Colonic mucosa (tissue), 4 donors: ENCODE measurements at regions not wholly inside any gene's neighbourhood (a gene's known extent, or its start where the extent isn't known, plus 50 kb on each side); places are given as distances from the start of the nearest gene placed in this dataset.

Experiments used
- DNase-seq: peaks from one replicate; pipeline ENCODE4 v3.0.0-alpha.2; 2020
- H3K27ac ChIP-seq: fragments of 200-600 bp; one replicate; pipeline ENCODE4 v1.8.0; 2021
- H3K27me3 ChIP-seq: fragments of 200-600 bp; one replicate; pipeline ENCODE4 v1.8.0; 2021
- H3K36me3 ChIP-seq: fragments of 200-600 bp; one replicate; pipeline ENCODE4 v1.8.0; 2021
- H3K4me1 ChIP-seq: fragments of 200-600 bp; one replicate; pipeline ENCODE4 v1.8.0; 2021; ENCODE audit warnings: mild to moderate bottlenecking
- H3K4me3 ChIP-seq: fragments of 200-600 bp; one replicate; pipeline ENCODE4 v1.8.0; 2021
- H3K9ac ChIP-seq, 2 donors: one replicate each; pipeline ENCODE4 v1.7.0; 2013; ENCODE audit warnings: control low read depth in 2 of 2, low read depth in 2 of 2, low read length in 2 of 2
- H3K9me3 ChIP-seq: fragments of 200-600 bp; one replicate; pipeline ENCODE4 v1.8.0; 2021
- intact Hi-C: fragments of 100-400 bp; cut with DNase I; formaldehyde crosslinking; loops from one replicate; pipeline ENCODE4 v1.14.1; 2022
- TF ChIP-seq, protein P1 (sequence below): fragments of 200-600 bp; IDR thresholded peaks from one replicate; pipeline ENCODE4 v1.8.0; 2022; ENCODE audit warnings: antibody characterized with exemption, mild to moderate bottlenecking
- donor health status: healthy.
- donor health status: DM: no; HTN: no; CAD: no.
- donor health status: DM: no; HTN: no; CAD: no.

DNA sequence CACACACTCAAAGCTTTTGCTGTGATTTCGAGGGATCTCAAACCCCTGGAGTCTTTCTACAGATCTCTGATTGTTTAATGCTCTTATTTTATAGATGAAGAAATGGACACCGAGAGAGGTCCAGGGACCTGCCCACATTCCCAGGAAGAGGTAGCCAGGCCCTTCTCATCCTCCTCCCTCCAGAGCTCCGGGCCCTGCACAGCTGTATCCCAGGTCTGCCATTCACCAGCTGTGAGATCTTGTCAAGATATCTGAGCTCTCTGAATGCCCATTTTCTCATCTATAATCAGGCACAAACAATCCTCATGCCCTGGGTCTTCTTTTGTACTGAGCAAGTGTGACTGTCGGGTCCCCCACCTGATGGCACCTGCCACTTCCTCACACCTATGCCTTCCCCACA lies 98.2 kb upstream of the ALX4 start:
- Histone ChIP-seq H3K4me1 (no peaks in the 10 kb centered on the region), H3K27me3 (no peaks in the 10 kb centered on the region), H3K9me3 (no peaks in the 10 kb centered on the region), H3K4me3 (no peak overlapping the region), H3K36me3 (no peaks in the 10 kb centered on the region), H3K9ac (no peak overlapping the region), H3K27ac (no peak overlapping the region)
- intact Hi-C loops, result no loop called here
- TF ChIP-seq, protein P1, sequence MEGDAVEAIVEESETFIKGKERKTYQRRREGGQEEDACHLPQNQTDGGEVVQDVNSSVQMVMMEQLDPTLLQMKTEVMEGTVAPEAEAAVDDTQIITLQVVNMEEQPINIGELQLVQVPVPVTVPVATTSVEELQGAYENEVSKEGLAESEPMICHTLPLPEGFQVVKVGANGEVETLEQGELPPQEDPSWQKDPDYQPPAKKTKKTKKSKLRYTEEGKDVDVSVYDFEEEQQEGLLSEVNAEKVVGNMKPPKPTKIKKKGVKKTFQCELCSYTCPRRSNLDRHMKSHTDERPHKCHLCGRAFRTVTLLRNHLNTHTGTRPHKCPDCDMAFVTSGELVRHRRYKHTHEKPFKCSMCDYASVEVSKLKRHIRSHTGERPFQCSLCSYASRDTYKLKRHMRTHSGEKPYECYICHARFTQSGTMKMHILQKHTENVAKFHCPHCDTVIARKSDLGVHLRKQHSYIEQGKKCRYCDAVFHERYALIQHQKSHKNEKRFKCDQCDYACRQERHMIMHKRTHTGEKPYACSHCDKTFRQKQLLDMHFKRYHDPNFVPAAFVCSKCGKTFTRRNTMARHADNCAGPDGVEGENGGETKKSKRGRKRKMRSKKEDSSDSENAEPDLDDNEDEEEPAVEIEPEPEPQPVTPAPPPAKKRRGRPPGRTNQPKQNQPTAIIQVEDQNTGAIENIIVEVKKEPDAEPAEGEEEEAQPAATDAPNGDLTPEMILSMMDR, result no peak
- no peak for DNase-seq

DNA sequence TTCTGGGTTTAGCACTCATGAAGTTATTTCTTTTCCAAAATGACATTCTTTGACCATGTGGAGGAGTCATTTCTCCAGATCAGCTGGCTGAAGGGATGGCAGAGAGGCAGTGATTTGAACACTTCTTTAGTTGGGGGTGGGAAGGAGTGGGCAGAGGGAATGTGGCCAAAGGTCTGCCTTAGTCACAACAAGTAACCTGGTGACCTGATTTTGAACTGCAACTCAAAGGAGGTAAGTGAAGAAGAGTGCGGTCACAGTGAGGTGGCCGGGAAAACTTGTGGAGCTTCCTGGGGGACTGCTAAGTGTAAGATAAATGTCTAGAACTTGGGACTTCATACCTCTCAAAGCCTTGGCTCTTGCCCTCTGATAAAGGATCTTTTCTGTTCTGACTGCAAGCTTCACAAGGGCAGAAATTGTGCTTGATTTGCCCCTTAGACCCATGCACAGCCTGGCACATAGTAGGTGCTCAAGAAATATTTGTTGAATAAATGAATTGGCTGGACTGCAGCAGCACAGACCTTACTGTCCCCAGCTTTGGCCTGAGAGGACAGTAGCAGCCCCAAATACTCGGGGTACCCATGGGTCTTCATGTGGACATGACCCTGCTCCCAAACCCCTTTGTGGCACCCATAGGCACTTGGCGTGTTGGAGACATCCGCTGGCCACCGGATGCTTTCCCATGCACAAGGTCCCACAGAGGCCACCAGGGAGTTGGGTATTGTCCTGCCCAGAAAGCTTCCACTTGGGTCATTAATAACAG lies 99.0 kb upstream of the ALX4 start:
- TF ChIP-seq, protein P1, result no peak
- H3K36me3 ChIP-seq, result no peaks in the 10 kb centered on the region
- no peak overlapping the region for H3K4me3 ChIP-seq
- H3K27me3 ChIP-seq, result no peaks in the 10 kb centered on the region
- intact Hi-C loops, result no loop called here
- H3K9me3 ChIP-seq, result no peaks in the 10 kb centered on the region
- DNase-seq, result no peak
- no peaks in the 10 kb centered on the region for H3K4me1 ChIP-seq
- H3K9ac ChIP-seq, result no peak overlapping the region
- no peak overlapping the region for H3K27ac ChIP-seq

DNA sequence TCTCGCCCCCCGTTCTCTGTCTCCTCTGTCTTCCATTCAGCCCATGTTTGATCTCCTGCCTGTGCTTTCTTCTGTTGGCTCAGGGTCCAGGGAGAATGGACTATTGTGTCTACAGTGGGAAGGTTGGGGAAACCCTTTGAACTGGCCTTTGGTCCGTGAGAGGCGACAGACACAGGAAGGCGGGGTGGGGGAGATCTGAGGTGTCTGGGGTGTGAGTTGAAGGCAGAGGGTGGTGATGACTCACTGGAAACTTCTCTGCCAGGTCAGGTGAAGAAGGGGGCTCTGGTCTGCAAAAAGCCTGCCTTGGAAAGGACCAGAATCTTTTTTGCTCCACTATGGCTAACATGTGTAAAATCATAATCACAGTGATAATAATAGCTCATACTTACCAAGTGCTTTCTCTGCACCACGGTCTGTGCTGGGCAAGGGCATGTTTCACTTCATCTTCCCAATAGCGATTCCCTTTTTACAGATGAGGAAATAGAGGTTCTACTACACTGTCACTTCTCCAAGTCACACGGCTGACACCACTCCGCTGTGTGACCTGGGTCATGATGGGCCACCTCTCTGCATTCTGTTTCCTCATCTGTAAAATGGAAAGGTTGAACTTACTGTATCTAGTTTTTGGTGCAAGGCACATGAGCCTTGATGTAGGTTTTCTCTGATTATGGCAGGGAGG lies 99.8 kb upstream of the ALX4 start:
- no peak overlapping the region for H3K9ac ChIP-seq
- TF ChIP-seq, protein P1, result no peak
- intact Hi-C loops, result no loop called here
- no peaks in the 10 kb centered on the region for H3K9me3 ChIP-seq
- no peaks in the 10 kb centered on the region for H3K4me1 ChIP-seq
- no peak overlapping the region for H3K4me3 ChIP-seq
- no peaks in the 10 kb centered on the region for H3K27me3 ChIP-seq
- no peak for DNase-seq
- H3K27ac ChIP-seq, result no peak overlapping the region
- H3K36me3 ChIP-seq, result no peaks in the 10 kb centered on the region

DNA sequence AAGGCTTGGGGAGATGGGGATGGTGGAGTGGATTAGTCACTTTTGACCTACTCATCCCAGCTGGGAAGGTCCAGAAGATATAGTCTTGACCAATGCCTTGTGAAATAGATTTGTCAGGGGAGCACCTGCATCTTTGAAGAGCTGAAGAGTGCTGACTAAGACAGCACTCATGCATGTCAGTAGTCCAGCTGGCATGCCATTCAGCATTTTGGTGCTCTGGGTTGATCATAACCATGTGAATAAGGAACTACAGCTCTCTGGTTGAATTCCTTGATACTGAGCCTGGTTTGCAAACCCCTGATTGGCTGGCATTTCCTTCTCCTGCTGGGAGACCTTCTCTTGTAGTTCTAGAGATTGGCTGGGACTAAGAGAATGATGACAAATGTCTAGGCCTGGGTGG lies 106.8 kb upstream of the ALX4 start:
- intact Hi-C loops, result no loop called here
- TF ChIP-seq, protein P1, result no peak
- Histone ChIP-seq H3K27me3 (no peaks in the 10 kb centered on the region), H3K36me3 (no peaks in the 10 kb centered on the region), H3K4me1 (no peaks in the 10 kb centered on the region), H3K27ac (no peak overlapping the region), H3K4me3 (no peak overlapping the region), H3K9ac (no peak overlapping the region), H3K9me3 (no peaks in the 10 kb centered on the region)
- no peak for DNase-seq

DNA sequence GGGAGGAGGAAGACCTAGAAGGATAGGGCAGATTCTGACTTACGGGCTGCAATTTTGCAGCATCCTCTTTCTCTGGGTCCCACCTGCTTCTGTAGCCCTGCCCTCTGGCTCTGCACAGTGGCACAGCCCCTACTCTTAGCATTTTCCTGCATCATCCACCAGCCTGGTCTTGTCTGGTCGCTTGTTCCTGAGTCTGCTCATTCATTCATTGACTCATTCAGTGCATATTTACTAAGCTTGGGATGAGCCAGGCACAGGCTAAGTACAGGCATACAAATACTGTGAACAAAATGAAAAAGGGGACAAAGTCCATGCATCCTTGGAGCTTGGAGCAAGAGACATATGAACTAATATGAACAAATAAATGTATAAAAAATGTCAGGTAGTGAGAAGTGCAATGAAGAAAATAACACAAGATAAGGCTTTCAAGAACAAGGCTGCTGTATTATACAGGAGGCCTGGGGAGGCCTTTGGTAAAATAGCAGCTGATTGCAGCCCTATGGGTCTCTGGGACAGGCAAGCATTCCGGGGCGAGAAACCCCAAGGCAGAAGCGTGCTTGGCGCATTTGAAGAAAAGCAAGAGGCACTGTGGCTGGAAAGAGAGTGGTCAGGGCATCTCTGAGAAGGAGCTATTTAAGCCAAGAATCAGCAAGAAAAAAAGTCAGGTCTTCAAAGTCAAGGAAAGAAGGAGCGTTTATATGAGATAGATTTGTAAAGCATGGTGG lies 108.0 kb upstream of the ALX4 start:
- TF ChIP-seq, protein P1, result no peak
- no peak for DNase-seq
- Histone ChIP-seq H3K4me1 (no peaks in the 10 kb centered on the region), H3K9me3 (no peaks in the 10 kb centered on the region), H3K36me3 (no peaks in the 10 kb centered on the region), H3K4me3 (no peak overlapping the region), H3K9ac (no peak overlapping the region), H3K27ac (no peak overlapping the region), H3K27me3 (no peaks in the 10 kb centered on the region)
- intact Hi-C loops, result no loop called here
